Activated CD8-positive, alpha-beta T cell treated with anti-CD3 and anti-CD28 coated beads for 36 hours (primary cell): ENCODE measurements at regions not wholly inside any gene's neighbourhood (a gene's known extent, or its start where the extent isn't known, plus 50 kb on each side); places are given as distances from the start of the nearest gene placed in this dataset.

Experiments
- ATAC-seq: fragments of 200-7000 bp; cut with Tn5 transposase; one replicate; pipeline ENCODE4 v1.10.0; 2021; ENCODE audit warnings: mild to moderate bottlenecking, moderate library complexity
- CTCF ChIA-PET: fragments of 350-600 bp; sonication (Branson Sonifier 250); formaldehyde crosslinking; loops from one replicate; lab custom pipeline; 2021; ENCODE audit warnings: antibody characterized with exemption; lab: Charles Lee
- POLR2A ChIA-PET: fragments of 350-600 bp; sonication (Branson Sonifier 250); formaldehyde crosslinking; loops from one replicate; lab custom pipeline; 2021; ENCODE audit warnings: antibody characterized with exemption; lab: Charles Lee
- DNase-seq: peaks from one replicate; pipeline ENCODE4 v3.0.0-alpha.2; 2020
- H3K27ac Mint-ChIP-seq: one replicate; pipeline ENCODE4 v1.8.0; 2021; ENCODE audit warnings: mild to moderate bottlenecking, mixed read lengths
- H3K27me3 Mint-ChIP-seq: one replicate; pipeline ENCODE4 v1.8.0; 2021; ENCODE audit warnings: mixed read lengths
- H3K36me3 Mint-ChIP-seq: one replicate; pipeline ENCODE4 v1.8.0; 2021; ENCODE audit warnings: low read depth, mixed read lengths
- H3K4me1 Mint-ChIP-seq: one replicate; pipeline ENCODE4 v1.8.0; 2021; ENCODE audit warnings: low read depth, mixed read lengths
- H3K4me3 Mint-ChIP-seq: one replicate; pipeline ENCODE4 v1.8.0; 2021; ENCODE audit warnings: mild to moderate bottlenecking, moderate library complexity, mixed read lengths
- H3K9me3 Mint-ChIP-seq: one replicate; pipeline ENCODE4 v1.8.0; 2021; ENCODE audit warnings: mixed read lengths
- intact Hi-C: fragments of 100-400 bp; cut with micrococcal nuclease; formaldehyde crosslinking; loops from one replicate; pipeline ENCODE4 v1.10.0; 2022
- TF ChIP-seq, protein P1 (sequence below): fragments of 200-600 bp; IDR thresholded peaks from one replicate; pipeline ENCODE4 v1.8.0; 2022; ENCODE audit warnings: antibody characterized with exemption, mild to moderate bottlenecking

DNA sequence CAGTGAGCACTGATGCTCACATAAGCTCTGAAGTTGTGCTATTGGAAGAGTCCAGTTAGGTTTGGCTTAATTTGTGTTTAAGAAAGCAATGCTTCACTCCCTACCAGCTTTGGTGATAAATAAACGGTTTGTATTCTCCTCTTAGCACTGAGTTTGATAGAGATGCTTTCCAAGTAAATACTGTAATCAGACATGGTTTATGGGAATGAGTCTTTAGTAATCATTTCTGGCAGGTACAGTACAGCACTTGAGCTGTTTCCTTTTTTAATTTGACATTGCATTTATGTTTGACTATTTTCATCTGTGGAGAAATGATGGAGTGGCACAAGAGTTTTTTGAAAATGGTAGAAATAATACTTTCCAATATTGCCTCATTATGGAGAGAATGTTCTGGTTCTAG lies 455.3 kb downstream of the ACTRT1 start:
- CTCF ChIA-PET = no interaction called here
- POLR2A ChIA-PET = no interaction called here
- H3K36me3 Mint-ChIP-seq = no peaks in the 10 kb centered on the region
- ATAC-seq (no peak), DNase-seq (no peak)
- no peaks in the 10 kb centered on the region for H3K4me1 Mint-ChIP-seq
- intact Hi-C loops = no loop called here
- TF ChIP-seq, protein P1, sequence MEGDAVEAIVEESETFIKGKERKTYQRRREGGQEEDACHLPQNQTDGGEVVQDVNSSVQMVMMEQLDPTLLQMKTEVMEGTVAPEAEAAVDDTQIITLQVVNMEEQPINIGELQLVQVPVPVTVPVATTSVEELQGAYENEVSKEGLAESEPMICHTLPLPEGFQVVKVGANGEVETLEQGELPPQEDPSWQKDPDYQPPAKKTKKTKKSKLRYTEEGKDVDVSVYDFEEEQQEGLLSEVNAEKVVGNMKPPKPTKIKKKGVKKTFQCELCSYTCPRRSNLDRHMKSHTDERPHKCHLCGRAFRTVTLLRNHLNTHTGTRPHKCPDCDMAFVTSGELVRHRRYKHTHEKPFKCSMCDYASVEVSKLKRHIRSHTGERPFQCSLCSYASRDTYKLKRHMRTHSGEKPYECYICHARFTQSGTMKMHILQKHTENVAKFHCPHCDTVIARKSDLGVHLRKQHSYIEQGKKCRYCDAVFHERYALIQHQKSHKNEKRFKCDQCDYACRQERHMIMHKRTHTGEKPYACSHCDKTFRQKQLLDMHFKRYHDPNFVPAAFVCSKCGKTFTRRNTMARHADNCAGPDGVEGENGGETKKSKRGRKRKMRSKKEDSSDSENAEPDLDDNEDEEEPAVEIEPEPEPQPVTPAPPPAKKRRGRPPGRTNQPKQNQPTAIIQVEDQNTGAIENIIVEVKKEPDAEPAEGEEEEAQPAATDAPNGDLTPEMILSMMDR = no peak
- H3K4me3 Mint-ChIP-seq = no peak overlapping the region
- H3K9me3 Mint-ChIP-seq = no peaks in the 10 kb centered on the region
- no peaks in the 10 kb centered on the region for H3K27me3 Mint-ChIP-seq
- no peak overlapping the region for H3K27ac Mint-ChIP-seq

DNA sequence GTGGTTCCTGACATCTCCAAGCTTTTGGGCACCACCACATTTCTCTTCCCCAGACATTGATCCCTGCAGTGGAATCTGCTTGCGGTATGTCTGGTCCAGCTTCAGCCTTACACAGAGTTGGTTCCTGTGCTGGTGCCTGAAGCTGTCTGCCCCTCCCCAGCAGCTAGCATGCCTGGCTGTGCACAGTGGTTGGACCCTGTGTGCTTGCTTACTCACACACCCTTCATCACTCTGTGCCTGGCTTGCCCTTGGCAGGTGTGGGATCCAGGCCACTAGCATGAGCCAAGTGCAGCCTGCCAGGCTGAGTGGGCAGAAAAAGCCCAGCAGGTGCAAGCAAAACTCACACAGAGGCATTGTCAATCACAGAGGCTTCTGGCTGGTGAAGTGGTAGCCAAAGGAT lies 473.8 kb downstream of the ACTRT1 start:
- Mint-ChIP-seq H3K27me3 (no peaks in the 10 kb centered on the region), H3K9me3 (peaks cover 1% of the 10 kb centered on the region), H3K4me3 (no peak overlapping the region), H3K27ac (no peak overlapping the region), H3K36me3 (no peaks in the 10 kb centered on the region), H3K4me1 (no peaks in the 10 kb centered on the region)
- no peak for ATAC-seq
- ChIA-PET CTCF (no interaction called here), POLR2A (interaction anchor here (0.6 kb wide), 1 partner anchor 12 kb away, joined by 3 read pairs; no protein-coding TSS in a partner anchor)
- TF ChIP-seq, protein P1 = no peak
- DNase-seq = no peak
- intact Hi-C loops = no loop called here

DNA sequence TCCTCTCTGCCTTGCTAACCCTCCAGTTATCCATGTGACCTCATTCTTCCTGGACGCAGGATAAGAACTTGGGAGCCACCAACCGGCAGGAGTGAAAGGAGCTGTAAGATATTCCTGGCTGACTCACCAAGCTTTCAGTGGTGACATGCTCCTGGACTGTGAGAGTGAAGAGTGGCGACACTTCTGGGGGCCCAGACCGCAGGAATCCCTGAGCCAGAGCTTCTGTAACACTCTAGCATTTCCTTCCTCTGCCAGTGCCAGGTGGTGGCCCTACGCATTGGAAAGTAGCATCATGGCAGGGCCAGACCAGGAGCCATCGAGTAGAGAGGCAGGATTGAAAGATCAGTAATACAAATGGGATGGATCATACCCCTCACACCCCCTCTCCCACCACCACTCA lies 474.3 kb downstream of the ACTRT1 start:
- no peaks in the 10 kb centered on the region for H3K36me3 Mint-ChIP-seq
- TF ChIP-seq, protein P1 = no peak
- H3K9me3 Mint-ChIP-seq = peaks cover 1% of the 10 kb centered on the region
- DNase-seq (no peak), ATAC-seq (no peak)
- ChIA-PET CTCF (no interaction called here), POLR2A (interaction anchor here (0.6 kb wide), 1 partner anchor 13 kb away, joined by 3 read pairs; no protein-coding TSS in a partner anchor)
- H3K27ac Mint-ChIP-seq = no peak overlapping the region
- H3K4me3 Mint-ChIP-seq = no peak overlapping the region
- intact Hi-C loops = no loop called here
- H3K27me3 Mint-ChIP-seq = no peaks in the 10 kb centered on the region
- H3K4me1 Mint-ChIP-seq = no peaks in the 10 kb centered on the region

DNA sequence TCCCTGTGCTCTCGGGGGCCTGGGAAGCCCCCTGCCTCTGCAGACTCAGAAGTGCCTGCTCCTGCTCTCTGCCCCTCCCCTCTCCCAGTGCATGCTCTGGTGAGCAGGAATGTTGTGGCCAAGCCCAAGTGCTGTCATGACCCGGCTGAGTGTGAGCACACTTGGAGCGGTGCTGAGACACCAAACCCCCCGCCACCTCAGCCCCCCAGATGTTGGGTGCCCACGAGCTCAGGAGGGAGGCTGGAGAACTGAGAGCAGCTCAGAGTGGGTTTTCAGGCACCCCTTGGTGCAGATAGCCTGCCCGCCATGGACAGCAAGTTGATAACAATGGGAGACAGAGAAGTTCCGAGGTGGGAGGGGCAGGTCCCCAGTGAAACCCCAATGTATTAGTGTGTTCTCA lies 477.4 kb downstream of the ACTRT1 start:
- ATAC-seq (no peak), DNase-seq (no peak)
- peaks cover 1% of the 10 kb centered on the region for H3K9me3 Mint-ChIP-seq
- no peaks in the 10 kb centered on the region for H3K27me3 Mint-ChIP-seq
- no peaks in the 10 kb centered on the region for H3K36me3 Mint-ChIP-seq
- CTCF ChIA-PET = no interaction called here
- TF ChIP-seq, protein P1 = no peak
- intact Hi-C loops = no loop called here
- H3K4me1 Mint-ChIP-seq = no peaks in the 10 kb centered on the region
- POLR2A ChIA-PET = no interaction called here
- H3K4me3 Mint-ChIP-seq = no peak overlapping the region
- H3K27ac Mint-ChIP-seq = no peak overlapping the region

DNA sequence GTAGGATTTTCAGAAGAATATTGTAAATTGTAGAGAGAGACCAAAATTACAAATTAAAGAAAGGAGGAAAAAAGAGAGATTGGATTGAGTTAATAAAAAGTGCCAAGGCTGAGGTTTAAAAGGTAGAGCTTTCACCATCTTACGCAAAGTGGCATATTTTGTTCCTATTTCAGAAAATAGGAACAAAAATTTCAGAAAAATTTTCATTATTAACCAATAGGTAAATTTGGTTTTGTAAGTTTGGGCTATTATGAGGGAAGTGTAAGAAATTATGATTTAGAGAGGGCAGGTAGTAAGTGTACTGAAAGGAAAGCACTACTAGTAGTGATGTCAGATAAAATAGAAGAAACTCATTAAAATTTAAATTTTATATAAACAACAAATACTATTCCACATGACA lies 479.7 kb downstream of the ACTRT1 start:
- Mint-ChIP-seq H3K27me3 (no peaks in the 10 kb centered on the region), H3K4me3 (no peak overlapping the region), H3K36me3 (no peaks in the 10 kb centered on the region), H3K9me3 (peaks cover 1% of the 10 kb centered on the region), H3K27ac (no peak overlapping the region), H3K4me1 (no peaks in the 10 kb centered on the region)
- DNase-seq = no peak
- POLR2A ChIA-PET = no interaction called here
- CTCF ChIA-PET = no interaction called here
- no peak for ATAC-seq
- intact Hi-C loops = no loop called here
- TF ChIP-seq, protein P1 = no peak
